LHCN-M2 (cell line): ENCODE measurements at regions not wholly inside any gene's neighbourhood (a gene's known extent, or its start where the extent isn't known, plus 50 kb on each side); places are given as distances from the start of the nearest gene placed in this dataset.
A peak's percentile ranks its signal among the peaks of the same experiment; 100 is the strongest.

ENCODE experiments used
- DNase-seq: peaks from one replicate; pipeline ENCODE4 v3.0.0-alpha.2; 2012; ENCODE audit warnings: low read depth

- no peak for DNase-seq
These were observed 159.2 kb downstream of the RPS12 start for GRCh38 chr6:132973514-132973993.

DNA sequence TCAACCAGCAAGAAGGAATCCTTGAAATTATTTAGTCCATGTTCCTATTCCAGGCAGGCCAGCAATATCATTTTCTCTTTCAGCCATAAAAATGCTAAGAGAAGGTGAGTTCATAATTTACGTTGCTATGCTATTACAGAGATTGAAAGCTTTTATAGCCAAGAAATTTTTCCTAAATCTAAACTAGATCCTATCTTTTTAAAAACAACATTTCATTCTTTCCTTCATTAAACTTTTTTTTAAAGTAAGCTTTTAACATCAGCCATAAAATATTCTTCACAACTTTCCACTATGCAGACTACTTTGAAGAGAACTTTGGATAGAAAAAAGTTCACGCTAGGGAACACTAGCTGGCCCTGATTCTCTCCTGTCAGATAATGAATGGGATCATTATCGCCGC is 159.8 kb downstream of the RPS12 start:
- no peak for DNase-seq

- no peak for DNase-seq
These were observed 163.0 kb downstream of the RPS12 start for GRCh38 chr6:132977413-132977812.

DNA sequence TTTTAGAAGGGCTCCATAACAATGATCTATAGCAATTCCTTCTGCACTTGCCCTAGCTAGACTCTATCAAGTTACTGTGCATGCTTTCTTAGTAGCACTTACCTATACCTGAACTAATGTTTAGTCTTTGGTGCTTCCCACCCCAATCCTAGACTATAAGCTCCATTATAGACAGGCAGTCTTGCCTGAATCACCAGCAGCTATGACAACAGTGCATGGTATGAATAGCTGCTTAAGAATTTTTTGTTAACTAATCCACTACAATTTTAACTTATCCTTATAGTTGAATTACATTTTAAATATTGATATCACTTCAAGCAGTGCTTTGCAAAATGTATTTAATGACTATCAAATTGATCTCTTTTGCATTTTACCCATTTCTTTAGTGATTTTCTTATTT is 164.3 kb downstream of the RPS12 start:
- no peak for DNase-seq

DNA sequence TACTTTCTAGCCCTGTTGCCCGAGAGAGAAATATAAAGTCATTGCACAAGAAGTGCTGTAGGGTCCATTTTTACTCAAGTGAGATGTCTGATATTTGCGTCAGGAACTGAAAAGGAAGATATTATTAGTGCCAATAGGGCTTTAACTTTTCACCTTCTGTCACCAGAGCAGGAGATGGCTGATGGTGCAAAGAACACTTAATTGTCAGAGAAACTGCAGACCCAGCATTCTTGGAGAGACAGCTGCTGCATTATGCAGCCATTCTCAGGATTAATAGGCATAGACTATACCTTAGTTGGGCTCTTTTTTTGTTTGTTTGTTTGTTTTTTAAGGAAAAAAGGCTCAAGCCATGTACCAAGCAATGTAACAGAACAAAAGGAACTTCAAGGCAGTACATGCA is 179.4 kb downstream of the RPS12 start:
- DNase-seq = no peak

- DNase-seq = no peak
These were observed 180.6 kb downstream of the RPS12 start for GRCh38 chr6:132995009-132995408.

GRCh38 chr6:132995432-132995831 is 181.1 kb downstream of the RPS12 start:
- DNase-seq = peak; percentile 41

- DNase-seq = no peak
These were observed 184.0 kb downstream of the RPS12 start for GRCh38 chr6:132998418-132998817.

GRCh38 chr6:133001040-133001565 is 186.7 kb downstream of the RPS12 start:
- no peak for DNase-seq

DNA sequence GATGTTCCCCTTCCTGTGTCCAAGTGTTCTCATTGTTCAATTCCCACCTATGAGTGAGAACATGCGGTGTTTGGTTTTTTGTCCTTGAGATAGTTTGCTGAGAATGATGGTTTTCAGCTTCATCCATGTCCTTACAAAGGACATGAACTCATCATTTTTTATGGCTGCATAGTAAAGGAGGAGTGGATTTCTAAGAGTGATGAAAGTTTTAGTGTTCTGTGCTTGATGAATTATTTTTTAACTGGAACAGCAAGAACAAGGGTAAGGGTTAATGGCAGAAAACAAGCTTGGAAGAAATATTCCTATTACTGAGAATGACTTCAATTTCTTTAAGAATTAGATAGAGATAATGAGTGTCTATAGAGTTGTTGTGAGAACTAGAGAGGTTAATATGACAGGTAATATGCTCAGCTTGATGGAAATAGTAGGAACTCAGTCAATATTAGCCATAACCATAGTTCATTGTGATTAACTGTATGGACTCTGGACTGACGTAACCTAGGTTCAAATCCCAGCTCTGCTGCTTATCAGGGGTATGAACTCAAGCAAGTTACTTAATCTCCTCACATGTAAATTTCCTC is 190.0 kb downstream of the RPS12 start:
- no peak for DNase-seq

DNA sequence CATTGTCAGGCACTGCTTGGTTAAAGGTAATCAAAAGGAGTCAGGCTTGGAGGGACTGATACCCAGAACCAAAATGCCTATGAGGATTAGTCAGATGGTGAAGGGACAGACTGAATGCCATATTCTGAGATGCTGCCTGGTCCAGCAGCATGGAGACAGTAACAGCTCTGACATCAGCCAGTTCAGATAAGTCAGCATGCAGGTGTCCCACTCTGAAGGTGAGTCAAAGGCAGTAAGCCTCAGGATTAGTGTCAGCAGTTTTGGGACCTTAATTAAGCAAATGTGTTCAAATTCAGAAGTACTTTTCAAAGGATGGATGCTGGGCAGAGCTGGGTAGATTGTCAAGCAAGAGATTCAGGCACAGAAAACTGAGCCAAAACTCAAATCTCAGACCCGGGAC is 198.4 kb downstream of the RPS12 start:
- no peak for DNase-seq

- no peak for DNase-seq
These were observed 202.3 kb downstream of the RPS12 start for GRCh38 chr6:133016631-133017030.

GRCh38 chr6:133017581-133017980 is 203.2 kb downstream of the RPS12 start:
- DNase-seq = peak; percentile 60

DNA sequence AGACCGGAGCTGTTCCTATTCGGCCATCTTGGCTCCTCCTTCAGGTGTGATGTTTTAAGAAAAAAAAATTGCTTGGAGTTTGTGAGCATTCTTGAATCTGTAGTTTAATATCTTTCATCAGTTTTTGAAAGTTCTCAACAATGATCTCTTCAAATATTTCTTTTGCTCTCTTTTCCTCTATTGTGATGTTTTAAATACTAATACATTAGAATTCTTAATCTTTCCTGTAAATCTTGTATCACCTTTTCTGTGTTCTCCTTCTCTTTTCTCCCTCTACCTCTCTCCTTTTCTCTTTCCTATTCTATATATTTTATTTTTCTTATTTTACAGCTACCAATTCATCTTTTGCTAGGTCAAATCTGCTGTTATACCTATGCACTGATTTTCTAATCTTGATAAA is 212.3 kb downstream of the RPS12 start:
- DNase-seq = no peak

DNA sequence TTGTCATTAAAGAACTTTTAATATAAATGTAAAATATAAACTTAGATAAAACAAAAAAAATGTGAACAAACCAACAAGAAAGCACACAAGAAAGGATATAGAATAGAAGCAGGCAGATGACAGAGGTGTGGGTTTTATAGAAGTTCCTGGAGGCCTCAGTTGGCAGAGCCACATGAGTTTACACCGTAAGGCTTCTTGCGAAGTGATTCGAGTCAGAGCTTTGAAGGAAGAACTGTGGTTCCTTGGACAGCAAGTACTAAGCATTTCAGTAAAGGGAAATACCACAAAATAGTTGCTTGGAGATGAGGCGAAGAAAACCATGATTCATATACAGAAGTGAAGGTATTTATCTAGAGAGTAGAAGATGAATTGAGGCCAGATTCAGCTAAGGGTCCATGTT is 207.9 kb upstream of the EYA4 start:
- no peak for DNase-seq

- no peak for DNase-seq
These were observed 206.5 kb upstream of the EYA4 start for GRCh38 chr6:133034509-133035206.

DNA sequence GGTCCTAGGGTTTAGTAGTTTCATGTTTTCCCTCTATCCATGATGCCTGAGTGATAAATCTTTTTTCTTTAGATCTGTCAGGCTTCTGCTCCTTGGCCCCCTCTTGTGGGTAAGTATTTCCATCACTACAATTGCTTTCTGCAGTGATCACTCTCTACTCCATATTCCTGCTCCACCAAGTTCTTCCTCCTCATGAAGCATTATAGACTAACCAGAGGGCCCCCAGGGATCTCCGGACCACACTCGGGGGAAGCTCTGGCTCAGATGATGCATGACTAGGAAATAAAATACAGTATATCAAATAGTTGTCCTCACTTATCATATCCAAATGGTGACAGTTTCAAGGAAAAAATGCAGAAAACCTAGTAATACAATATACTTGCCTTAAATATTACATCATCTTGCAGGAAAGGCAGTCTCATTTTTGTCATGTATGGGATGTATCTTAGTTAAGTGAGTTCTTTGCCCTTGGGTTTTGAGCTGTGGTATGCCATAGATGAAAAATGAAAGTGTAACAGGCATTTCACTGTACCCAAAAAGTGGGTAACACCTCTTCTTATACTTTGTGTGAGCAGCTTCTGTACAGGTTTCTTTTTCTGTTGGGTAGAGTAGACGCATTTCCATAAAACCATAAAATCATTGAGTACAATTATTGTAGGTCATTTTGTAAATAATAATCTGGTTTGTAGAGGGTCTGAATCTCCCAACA is 200.9 kb upstream of the EYA4 start:
- peak; percentile 20 for DNase-seq

DNA sequence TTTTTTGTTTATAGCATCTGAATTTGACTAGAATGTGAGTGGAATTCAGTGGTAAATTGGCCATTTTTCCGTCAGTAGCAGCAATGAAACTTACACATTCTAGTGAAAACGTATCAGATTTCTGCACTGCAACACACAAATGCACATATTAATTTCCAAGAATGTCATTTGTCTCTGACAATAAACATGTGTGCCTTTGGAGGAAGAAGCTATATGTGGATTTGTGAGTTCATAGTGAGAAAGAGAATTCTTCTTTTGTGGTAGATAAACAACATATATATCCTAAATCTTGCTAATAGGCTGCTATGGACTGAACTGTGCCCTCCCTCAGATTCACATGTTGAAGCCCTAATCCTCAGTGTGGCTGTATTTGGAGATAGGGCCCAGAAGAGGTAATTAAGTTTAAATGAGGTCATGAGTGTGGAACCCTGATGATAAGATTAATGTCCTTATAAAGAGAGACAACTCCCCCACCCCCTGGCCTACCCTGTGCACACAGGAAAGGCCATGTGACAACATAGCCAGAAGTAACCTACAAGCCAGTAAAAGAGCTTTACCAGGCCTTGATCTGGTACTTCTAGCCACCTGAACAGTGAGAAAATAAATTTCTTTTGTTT is 200.2 kb upstream of the EYA4 start:
- no peak for DNase-seq

DNA sequence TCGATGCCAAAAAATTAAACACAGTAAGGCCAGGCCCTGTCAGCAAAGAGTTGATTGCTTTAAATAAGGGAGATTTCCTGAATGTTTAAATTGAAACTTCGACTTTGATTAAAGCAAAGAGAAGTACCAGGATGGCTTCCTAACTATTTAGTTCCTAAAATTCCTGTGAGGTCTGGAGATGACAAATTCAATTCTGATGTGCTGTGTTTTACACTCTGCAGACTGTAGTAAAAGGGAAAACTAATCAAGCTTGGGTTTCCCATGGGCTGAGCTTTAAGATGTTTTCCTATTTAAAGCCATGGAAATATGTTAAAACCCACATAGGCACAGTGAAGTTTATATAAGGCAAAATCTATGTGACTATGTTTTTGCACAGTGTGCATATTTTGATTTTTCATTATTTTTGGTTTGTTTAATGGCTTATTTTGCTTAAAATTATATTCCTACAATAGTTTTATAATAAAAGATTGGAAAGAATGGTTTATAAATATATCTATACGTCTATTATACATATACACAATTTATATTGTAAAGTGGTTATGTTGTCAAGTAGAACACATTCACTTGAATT is 198.5 kb upstream of the EYA4 start:
- no peak for DNase-seq

DNA sequence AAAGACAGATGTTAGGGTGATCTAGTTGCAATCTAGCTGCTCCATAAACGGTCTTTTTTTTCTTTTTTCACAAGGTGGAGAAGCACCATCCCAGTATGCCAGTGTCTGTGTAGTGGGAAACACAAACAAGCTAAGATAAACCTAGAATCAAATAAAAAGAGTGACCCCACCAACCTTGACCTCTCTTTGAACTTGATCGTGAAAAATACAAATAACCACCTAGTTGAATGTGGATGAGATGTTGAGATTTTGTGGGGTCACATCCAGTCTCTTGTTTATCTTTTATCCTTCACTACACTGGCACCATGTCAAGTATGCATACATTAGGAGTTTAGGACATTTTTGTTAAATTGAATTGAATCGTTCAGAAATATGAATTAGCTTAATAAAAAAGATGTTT is 194.6 kb upstream of the EYA4 start:
- no peak for DNase-seq

- DNase-seq = peak; percentile 53
These were observed 194.0 kb upstream of the EYA4 start for GRCh38 chr6:133047065-133047665.
